ENCODE measurements at regions not wholly inside any gene's neighbourhood (a gene's known extent, or its start where the extent isn't known, plus 50 kb on each side); places are given as distances from the start of the nearest gene placed in this dataset.

- H3K4me3 ChIP-seq, result no peak overlapping the region
- DNase-seq (ENCODE audit: low spot score in 2 of 2), result no peak
- H3K36me3 ChIP-seq (replicated peaks), result no peaks in the 10 kb centered on the region
- no peaks in the 10 kb centered on the region for H3K4me1 ChIP-seq
- H3K27me3 ChIP-seq (ENCODE audit: low read depth), result no peaks in the 10 kb centered on the region
- in situ Hi-C loops (cut with MboI; ENCODE audit: low sequenced_read_pairs), result no loop called here
- H3K9me3 ChIP-seq, result no peaks in the 10 kb centered on the region
Measured at GRCh38 chr6:167738386-167738785, 88.3 kb upstream of the AFDN start.

GRCh38 chr6:167739721-167740475 lies 86.8 kb upstream of the AFDN start:
- H3K27me3 ChIP-seq (ENCODE audit: low read depth), result no peaks in the 10 kb centered on the region
- no peaks in the 10 kb centered on the region for H3K4me1 ChIP-seq
- no peak overlapping the region for H3K4me3 ChIP-seq
- H3K36me3 ChIP-seq (replicated peaks), result no peaks in the 10 kb centered on the region
- no peaks in the 10 kb centered on the region for H3K9me3 ChIP-seq
- in situ Hi-C loops (cut with MboI; ENCODE audit: low sequenced_read_pairs), result no loop called here
- no peak for DNase-seq (ENCODE audit: low spot score in 2 of 2)

GRCh38 chr6:167742719-167743303 lies 83.9 kb upstream of the AFDN start:
- in situ Hi-C loops (cut with MboI; ENCODE audit: low sequenced_read_pairs), result no loop called here
- DNase-seq (ENCODE audit: low spot score in 2 of 2), result no peak
- Histone ChIP-seq H3K9me3 (no peaks in the 10 kb centered on the region), H3K4me1 (no peaks in the 10 kb centered on the region), H3K4me3 (no peak overlapping the region), H3K36me3 (replicated peaks) (no peaks in the 10 kb centered on the region), H3K27me3 (ENCODE audit: low read depth) (no peaks in the 10 kb centered on the region)

- no peaks in the 10 kb centered on the region for H3K9me3 ChIP-seq
- H3K27me3 ChIP-seq (ENCODE audit: low read depth), result no peaks in the 10 kb centered on the region
- no peak for DNase-seq (ENCODE audit: low spot score in 2 of 2)
- H3K36me3 ChIP-seq (replicated peaks), result no peaks in the 10 kb centered on the region
- no peaks in the 10 kb centered on the region for H3K4me1 ChIP-seq
- in situ Hi-C loops (cut with MboI; ENCODE audit: low sequenced_read_pairs), result no loop called here
- no peak overlapping the region for H3K4me3 ChIP-seq
Measured at GRCh38 chr6:167744681-167745669, 81.7 kb upstream of the AFDN start.

GRCh38 chr6:167745670-167746389 lies 80.9 kb upstream of the AFDN start:
- Histone ChIP-seq H3K4me1 (no peaks in the 10 kb centered on the region), H3K36me3 (replicated peaks) (no peaks in the 10 kb centered on the region), H3K4me3 (no peak overlapping the region), H3K9me3 (no peaks in the 10 kb centered on the region), H3K27me3 (ENCODE audit: low read depth) (no peaks in the 10 kb centered on the region)
- in situ Hi-C loops (cut with MboI; ENCODE audit: low sequenced_read_pairs), result no loop called here
- DNase-seq (ENCODE audit: low spot score in 2 of 2), result no peak

GRCh38 chr6:167746390-167746907 lies 80.3 kb upstream of the AFDN start:
- H3K36me3 ChIP-seq (replicated peaks), result no peaks in the 10 kb centered on the region
- DNase-seq (ENCODE audit: low spot score in 2 of 2), result no peak
- in situ Hi-C loops (cut with MboI; ENCODE audit: low sequenced_read_pairs), result no loop called here
- no peaks in the 10 kb centered on the region for H3K27me3 ChIP-seq (ENCODE audit: low read depth)
- no peaks in the 10 kb centered on the region for H3K4me1 ChIP-seq
- no peaks in the 10 kb centered on the region for H3K9me3 ChIP-seq
- no peak overlapping the region for H3K4me3 ChIP-seq

- H3K4me1 ChIP-seq, result no peaks in the 10 kb centered on the region
- in situ Hi-C loops (cut with MboI; ENCODE audit: low sequenced_read_pairs), result no loop called here
- DNase-seq (ENCODE audit: low spot score in 2 of 2), result peak in 1 of 2 experiments; percentile 5
- H3K4me3 ChIP-seq, result no peak overlapping the region
- no peaks in the 10 kb centered on the region for H3K27me3 ChIP-seq (ENCODE audit: low read depth)
- no peaks in the 10 kb centered on the region for H3K9me3 ChIP-seq
- H3K36me3 ChIP-seq (replicated peaks), result no peaks in the 10 kb centered on the region
Measured at GRCh38 chr6:167746975-167747374, 79.7 kb upstream of the AFDN start.

- Histone ChIP-seq H3K9me3 (no peaks in the 10 kb centered on the region), H3K4me3 (no peak overlapping the region), H3K27me3 (ENCODE audit: low read depth) (no peaks in the 10 kb centered on the region), H3K4me1 (no peaks in the 10 kb centered on the region), H3K36me3 (replicated peaks) (no peaks in the 10 kb centered on the region)
- DNase-seq (ENCODE audit: low spot score in 2 of 2), result no peak
- in situ Hi-C loops (cut with MboI; ENCODE audit: low sequenced_read_pairs), result no loop called here
Measured at GRCh38 chr6:167747645-167748044, 79.1 kb upstream of the AFDN start.

- Histone ChIP-seq H3K4me1 (no peaks in the 10 kb centered on the region), H3K4me3 (no peak overlapping the region), H3K27me3 (ENCODE audit: low read depth) (no peaks in the 10 kb centered on the region), H3K36me3 (replicated peaks) (no peaks in the 10 kb centered on the region), H3K9me3 (no peaks in the 10 kb centered on the region)
- in situ Hi-C loops (cut with MboI; ENCODE audit: low sequenced_read_pairs), result no loop called here
- no peak for DNase-seq (ENCODE audit: low spot score in 2 of 2)
Measured at GRCh38 chr6:167748046-167748445, 78.7 kb upstream of the AFDN start.

GRCh38 chr6:167748458-167749379 lies 78.0 kb upstream of the AFDN start:
- no peak for DNase-seq (ENCODE audit: low spot score in 2 of 2)
- no peaks in the 10 kb centered on the region for H3K9me3 ChIP-seq
- no peaks in the 10 kb centered on the region for H3K4me1 ChIP-seq
- in situ Hi-C loops (cut with MboI; ENCODE audit: low sequenced_read_pairs), result no loop called here
- no peaks in the 10 kb centered on the region for H3K27me3 ChIP-seq (ENCODE audit: low read depth)
- no peaks in the 10 kb centered on the region for H3K36me3 ChIP-seq (replicated peaks)
- H3K4me3 ChIP-seq, result no peak overlapping the region

- DNase-seq (ENCODE audit: low spot score in 2 of 2), result no peak
Measured at GRCh38 chr6:167750956-167751358, 75.8 kb upstream of the AFDN start.

GRCh38 chr6:167751579-167752115 lies 75.1 kb upstream of the AFDN start:
- no peaks in the 10 kb centered on the region for H3K4me1 ChIP-seq
- no peaks in the 10 kb centered on the region for H3K36me3 ChIP-seq (replicated peaks)
- in situ Hi-C loops (cut with MboI; ENCODE audit: low sequenced_read_pairs), result no loop called here

More at GRCh38 chr6:167750956-167751358, 75.8 kb upstream of the AFDN start:
- no peaks in the 10 kb centered on the region for H3K36me3 ChIP-seq (replicated peaks)
- H3K4me1 ChIP-seq, result no peaks in the 10 kb centered on the region
- in situ Hi-C loops (cut with MboI; ENCODE audit: low sequenced_read_pairs), result no loop called here
- H3K4me3 ChIP-seq, result no peak overlapping the region
- no peaks in the 10 kb centered on the region for H3K27me3 ChIP-seq (ENCODE audit: low read depth)
- no peaks in the 10 kb centered on the region for H3K9me3 ChIP-seq

More at GRCh38 chr6:167751579-167752115, 75.1 kb upstream of the AFDN start:
- DNase-seq (ENCODE audit: low spot score in 2 of 2), result no peak
- no peaks in the 10 kb centered on the region for H3K27me3 ChIP-seq (ENCODE audit: low read depth)
- no peaks in the 10 kb centered on the region for H3K9me3 ChIP-seq
- no peak overlapping the region for H3K4me3 ChIP-seq
